Endodermal cell (in vitro differentiated cells): ENCODE measurements at regions not wholly inside any gene's neighbourhood (a gene's known extent, or its start where the extent isn't known, plus 50 kb on each side); places are given as distances from the start of the nearest gene placed in this dataset.

Experiments
- DNase-seq: peaks from one replicate; pipeline ENCODE4 v3.0.0-alpha.2; 2017
- H3K27ac ChIP-seq: 2 replicates; pipeline ENCODE4 v1.5.1; 2013; ENCODE audit warnings: mild to moderate bottlenecking, low read depth, low read length, moderate library complexity
- H3K27me3 ChIP-seq: 2 replicates; pipeline ENCODE4 v1.6.1; 2013; ENCODE audit warnings: mild to moderate bottlenecking, low read length, moderate library complexity; ENCODE audit not compliant: insufficient read depth, control insufficient read depth, poor library complexity, severe bottlenecking
- H3K36me3 ChIP-seq: 2 replicates; pipeline ENCODE4 v1.7.0; 2013; ENCODE audit warnings: mild to moderate bottlenecking, low read length, moderate library complexity; ENCODE audit not compliant: control insufficient read depth, insufficient read depth
- H3K4me1 ChIP-seq: one replicate; pipeline ENCODE4 v1.7.0; 2013; ENCODE audit warnings: low read length; ENCODE audit not compliant: control insufficient read depth, insufficient read depth
- H3K4me3 ChIP-seq: 2 replicates; pipeline ENCODE4 v1.5.1; 2013; ENCODE audit warnings: mild to moderate bottlenecking, low read length, moderate library complexity
- H3K9ac ChIP-seq: 2 replicates; pipeline ENCODE4 v1.6.1; 2013; ENCODE audit warnings: mild to moderate bottlenecking, low read length, moderate library complexity; ENCODE audit not compliant: poor library complexity, severe bottlenecking; ENCODE audit errors: extremely low read depth
- H3K9me3 ChIP-seq: 2 replicates; pipeline ENCODE4 v1.6.1; 2013; ENCODE audit warnings: mild to moderate bottlenecking, low read length, moderate library complexity; ENCODE audit not compliant: control insufficient read depth
- H3K27ac Mint-ChIP-seq: 2 replicates; pipeline ENCODE4 v1.8.0; 2020; ENCODE audit warnings: mixed read lengths
- H3K27me3 Mint-ChIP-seq: 2 replicates; pipeline ENCODE4 v1.8.0; 2021; ENCODE audit warnings: mild to moderate bottlenecking, mixed read lengths; ENCODE audit not compliant: insufficient read depth
- H3K36me3 Mint-ChIP-seq: 2 replicates; pipeline ENCODE4 v1.8.0; 2020; ENCODE audit warnings: low read depth, mixed read lengths
- H3K4me1 Mint-ChIP-seq: 2 replicates; pipeline ENCODE4 v1.8.0; 2020; ENCODE audit warnings: mixed read lengths
- H3K4me3 Mint-ChIP-seq: 2 replicates; pipeline ENCODE4 v1.8.0; 2020; ENCODE audit warnings: mild to moderate bottlenecking, moderate library complexity, mixed read lengths
- H3K9me3 Mint-ChIP-seq: 2 replicates; pipeline ENCODE4 v1.8.0; 2020; ENCODE audit warnings: mild to moderate bottlenecking, mixed read lengths
- CTCF ChIP-seq: fragments of 200-600 bp; sonication (generic); conservative IDR thresholded peaks from 2 replicates; pipeline ENCODE4 v1.5.0; 2021; ENCODE audit warnings: antibody characterized with exemption, mild to moderate bottlenecking
- WGBS, 2 experiments: methylation state at CpG; one replicate each; pipeline versions ENCODE4 v1.1.5 to v1.1.7; 2013; ENCODE audit warnings: missing lambda C conversion rate in 2 of 2, mixed read lengths in 1 of 2; ENCODE audit not compliant: insufficient coverage in 1 of 2, insufficient read length in 1 of 2; 5-methylcytosine and 5-hydroxymethylcytosine counted together

GRCh38 chr2:66273933-66274490 is 160.9 kb upstream of the MEIS1 start:
- H3K9me3 Mint-ChIP-seq: no peaks in the 10 kb centered on the region
- no peak overlapping the region for H3K9ac ChIP-seq
- no peaks in the 10 kb centered on the region for H3K9me3 ChIP-seq
- H3K4me1 Mint-ChIP-seq: peaks cover 5% of the 10 kb centered on the region
- H3K4me1 ChIP-seq: no peaks in the 10 kb centered on the region
- no peaks in the 10 kb centered on the region for H3K36me3 ChIP-seq
- no peak overlapping the region for H3K4me3 Mint-ChIP-seq
- H3K36me3 Mint-ChIP-seq: no peaks in the 10 kb centered on the region
- H3K4me3 ChIP-seq: no peak overlapping the region
- H3K27ac Mint-ChIP-seq: no peak overlapping the region
- 92 to 95% methylated on average over 3 to 4 of the region's 4 CpGs for WGBS, 2 experiments
- no peaks in the 10 kb centered on the region for H3K27me3 ChIP-seq
- TF ChIP-seq CTCF: no peak
- DNase-seq: no peak
- H3K27ac ChIP-seq: no peak overlapping the region
- no peaks in the 10 kb centered on the region for H3K27me3 Mint-ChIP-seq

- Mint-ChIP-seq H3K4me1 (peaks cover 5% of the 10 kb centered on the region), H3K4me3 (no peak overlapping the region), H3K27me3 (no peaks in the 10 kb centered on the region), H3K9me3 (no peaks in the 10 kb centered on the region), H3K36me3 (no peaks in the 10 kb centered on the region), H3K27ac (no peak overlapping the region)
- no peak for DNase-seq
- no peak for TF ChIP-seq CTCF
- Histone ChIP-seq H3K9ac (no peak overlapping the region), H3K36me3 (no peaks in the 10 kb centered on the region), H3K4me1 (no peaks in the 10 kb centered on the region), H3K9me3 (no peaks in the 10 kb centered on the region), H3K27ac (no peak overlapping the region), H3K27me3 (no peaks in the 10 kb centered on the region), H3K4me3 (no peak overlapping the region)
- 89 to 95% methylated on average over 6 of the region's 6 CpGs for WGBS, 2 experiments
Measured at GRCh38 chr2:66272751-66273150, 162.2 kb upstream of the MEIS1 start.

- Mint-ChIP-seq H3K9me3 (no peaks in the 10 kb centered on the region), H3K4me1 (peaks cover 5% of the 10 kb centered on the region), H3K4me3 (no peak overlapping the region), H3K27ac (no peak overlapping the region), H3K36me3 (no peaks in the 10 kb centered on the region), H3K27me3 (no peaks in the 10 kb centered on the region)
- Histone ChIP-seq H3K4me3 (no peak overlapping the region), H3K27ac (no peak overlapping the region), H3K36me3 (no peaks in the 10 kb centered on the region), H3K27me3 (no peaks in the 10 kb centered on the region), H3K4me1 (no peaks in the 10 kb centered on the region), H3K9me3 (no peaks in the 10 kb centered on the region), H3K9ac (no peak overlapping the region)
- no peak for TF ChIP-seq CTCF
- WGBS, 2 experiments: 100% methylated on average over 1 of the region's 2 CpGs; no CpG with 5 or more reads in 1 of the 2 experiments
- DNase-seq: no peak
Measured at GRCh38 chr2:66271777-66272176, 163.1 kb upstream of the MEIS1 start.
